AG04450 (cell line): ENCODE measurements at regions not wholly inside any gene's neighbourhood (a gene's known extent, or its start where the extent isn't known, plus 50 kb on each side); places are given as distances from the start of the nearest gene placed in this dataset.

Source experiments
- CTCF ChIA-PET: fragments of 300-600, 350-600 bp; formaldehyde crosslinking; extraction: SDS; loops from one replicate; lab custom pipeline; 2022; ENCODE audit warnings: antibody characterized with exemption, inconsistent platforms; lab: Charles Lee
- POLR2A ChIA-PET: fragments of 350-600 bp; formaldehyde crosslinking; extraction: SDS; loops from one replicate; lab custom pipeline; 2021; ENCODE audit warnings: antibody characterized with exemption, inconsistent platforms; lab: Yijun Ruan, JAX
- DNase-seq: peaks from one replicate; pipeline ENCODE4 v3.0.0-alpha.2; 2011; ENCODE audit warnings: low read depth, low spot score
- H3K27ac ChIP-seq: one replicate; pipeline ENCODE4 v1.5.1; 2012; ENCODE audit warnings: low read depth, low read length, control low read depth
- H3K27me3 ChIP-seq: one replicate; pipeline ENCODE4 v1.6.0; 2012; ENCODE audit warnings: low read length; ENCODE audit not compliant: control insufficient read depth, insufficient read depth
- H3K4me3 ChIP-seq: 2 replicates; pipeline ENCODE4 v1.5.1; 2011; ENCODE audit warnings: mild to moderate bottlenecking, low read depth, low read length, control low read depth
- H3K9me3 ChIP-seq: 2 replicates; pipeline ENCODE4 v1.5.1; 2012; ENCODE audit warnings: low read length; ENCODE audit not compliant: control insufficient read depth, insufficient read depth
- TF ChIP-seq, protein P1 (sequence below): IDR thresholded peaks from 2 replicates; pipeline ENCODE4 v1.5.1; 2011; ENCODE audit warnings: low read depth, low read length, control low read depth, inconsistent platforms

DNA sequence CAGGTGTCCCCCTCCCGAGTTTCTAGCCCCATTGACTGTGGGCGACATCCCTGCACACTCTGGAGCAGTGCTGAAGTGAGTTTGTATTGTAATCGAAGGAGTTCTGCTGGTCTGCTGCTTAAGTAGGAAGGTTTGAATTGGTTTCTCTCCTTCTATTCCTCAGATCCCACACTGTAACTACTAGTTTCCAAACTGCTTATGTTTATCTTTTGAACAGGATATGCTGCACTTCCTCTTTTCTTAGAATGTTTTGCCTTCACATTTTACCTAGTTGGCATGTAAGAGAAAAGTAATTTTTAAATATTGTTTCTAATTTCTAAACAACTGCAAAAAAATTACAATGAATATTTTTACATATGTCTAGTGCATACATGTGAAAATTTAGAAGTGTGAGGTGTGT is 511.8 kb downstream of the KLF12 start:
- ChIA-PET POLR2A (no interaction called here), CTCF (no interaction called here)
- Histone ChIP-seq H3K27ac (no peak overlapping the region), H3K4me3 (no peak overlapping the region), H3K27me3 (no peaks in the 10 kb centered on the region), H3K9me3 (no peaks in the 10 kb centered on the region)
- TF ChIP-seq, protein P1, sequence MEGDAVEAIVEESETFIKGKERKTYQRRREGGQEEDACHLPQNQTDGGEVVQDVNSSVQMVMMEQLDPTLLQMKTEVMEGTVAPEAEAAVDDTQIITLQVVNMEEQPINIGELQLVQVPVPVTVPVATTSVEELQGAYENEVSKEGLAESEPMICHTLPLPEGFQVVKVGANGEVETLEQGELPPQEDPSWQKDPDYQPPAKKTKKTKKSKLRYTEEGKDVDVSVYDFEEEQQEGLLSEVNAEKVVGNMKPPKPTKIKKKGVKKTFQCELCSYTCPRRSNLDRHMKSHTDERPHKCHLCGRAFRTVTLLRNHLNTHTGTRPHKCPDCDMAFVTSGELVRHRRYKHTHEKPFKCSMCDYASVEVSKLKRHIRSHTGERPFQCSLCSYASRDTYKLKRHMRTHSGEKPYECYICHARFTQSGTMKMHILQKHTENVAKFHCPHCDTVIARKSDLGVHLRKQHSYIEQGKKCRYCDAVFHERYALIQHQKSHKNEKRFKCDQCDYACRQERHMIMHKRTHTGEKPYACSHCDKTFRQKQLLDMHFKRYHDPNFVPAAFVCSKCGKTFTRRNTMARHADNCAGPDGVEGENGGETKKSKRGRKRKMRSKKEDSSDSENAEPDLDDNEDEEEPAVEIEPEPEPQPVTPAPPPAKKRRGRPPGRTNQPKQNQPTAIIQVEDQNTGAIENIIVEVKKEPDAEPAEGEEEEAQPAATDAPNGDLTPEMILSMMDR = no peak
- no peak for DNase-seq

DNA sequence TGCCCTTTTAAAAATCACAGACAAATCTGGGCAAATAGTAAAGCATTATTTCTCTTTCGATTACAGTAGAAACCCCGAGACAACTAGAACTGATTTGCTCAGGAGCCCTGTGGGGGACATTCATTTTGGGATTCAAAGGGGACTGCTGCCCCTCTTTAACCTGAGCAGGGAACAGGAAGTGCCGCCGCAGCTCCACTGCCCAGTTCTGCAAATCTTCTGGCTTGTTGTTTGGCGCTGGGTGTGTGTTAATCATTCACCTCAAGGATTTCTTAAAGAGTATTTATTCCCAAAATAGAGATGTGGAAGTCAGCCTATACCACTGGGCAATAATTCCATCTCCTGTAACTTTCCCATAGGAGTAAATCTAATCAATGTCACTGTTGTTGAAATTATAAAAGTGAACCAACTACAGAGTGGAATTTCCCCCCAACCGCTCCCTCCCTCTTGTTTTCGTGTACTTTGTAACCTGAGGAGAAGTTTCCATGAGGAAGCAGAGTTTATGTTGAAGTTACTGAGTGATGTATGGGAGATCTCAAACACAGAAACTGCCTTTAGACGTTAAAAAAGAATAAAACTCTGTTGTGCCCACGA is 515.8 kb downstream of the KLF12 start:
- no peak overlapping the region for H3K27ac ChIP-seq
- no peak overlapping the region for H3K4me3 ChIP-seq
- CTCF ChIA-PET = no interaction called here
- H3K9me3 ChIP-seq = no peaks in the 10 kb centered on the region
- TF ChIP-seq, protein P1 = no peak
- H3K27me3 ChIP-seq = no peaks in the 10 kb centered on the region
- POLR2A ChIA-PET = no interaction called here
- no peak for DNase-seq

DNA sequence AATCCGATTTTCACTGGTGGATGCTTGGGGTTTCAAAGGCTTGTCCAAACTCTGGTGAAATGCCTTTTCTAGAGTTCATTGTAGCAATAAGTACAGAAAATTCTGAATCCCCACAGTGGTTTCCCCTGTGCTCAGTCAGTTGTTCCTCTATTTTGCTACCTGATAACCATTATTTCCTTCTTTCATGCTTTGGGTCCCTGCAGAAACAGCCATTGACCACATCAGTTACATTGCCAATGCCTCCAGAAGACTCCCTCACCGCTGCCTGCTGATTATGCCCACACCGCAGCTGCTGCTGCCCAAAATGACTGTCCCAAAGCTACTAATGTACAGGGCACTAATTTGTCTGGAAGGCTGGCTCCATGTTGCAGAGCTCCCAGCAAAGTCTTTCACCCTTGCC is 517.3 kb downstream of the KLF12 start:
- ChIA-PET CTCF (no interaction called here), POLR2A (no interaction called here)

DNA sequence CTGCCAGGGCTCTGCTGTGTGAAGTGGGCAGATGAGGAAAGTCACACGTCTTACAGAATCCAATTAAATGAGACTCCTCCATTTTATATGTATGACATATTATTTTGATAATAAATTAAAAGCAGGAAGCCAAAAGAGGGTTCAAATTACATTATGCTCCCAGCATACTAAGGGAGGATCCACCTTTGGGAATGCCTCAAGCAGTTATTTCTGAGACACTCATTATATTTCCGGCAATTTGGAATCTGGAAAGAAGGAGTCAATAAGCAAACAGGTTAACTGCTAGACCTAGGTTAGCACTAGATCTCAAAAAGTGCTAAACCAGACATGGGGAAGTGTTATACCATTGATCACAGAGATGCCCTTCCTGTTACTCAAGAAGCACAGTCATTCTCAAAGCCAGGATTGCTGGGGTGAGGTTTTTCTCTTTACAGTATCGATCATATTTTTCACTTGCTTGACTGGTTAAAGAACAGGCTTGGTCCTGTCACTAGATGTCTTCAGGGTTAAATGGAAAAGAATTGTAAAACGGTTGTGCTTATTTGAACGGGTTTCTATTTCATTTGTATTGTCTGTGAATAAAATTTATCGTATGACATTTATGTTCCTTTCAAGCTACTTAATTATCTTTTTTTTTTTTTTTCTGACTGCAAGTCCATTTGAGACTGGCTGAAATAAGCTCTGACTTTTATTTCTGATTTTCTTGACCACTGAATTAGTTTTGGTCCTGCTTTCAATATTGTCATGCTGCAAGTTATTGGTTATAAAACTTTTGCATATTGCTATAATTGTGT is 523.2 kb downstream of the KLF12 start:
- no peaks in the 10 kb centered on the region for H3K9me3 ChIP-seq
- no peaks in the 10 kb centered on the region for H3K27me3 ChIP-seq
- ChIA-PET POLR2A (no interaction called here), CTCF (no interaction called here)
- H3K27ac ChIP-seq = no peak overlapping the region
- DNase-seq = no peak
- TF ChIP-seq, protein P1 = no peak
- no peak overlapping the region for H3K4me3 ChIP-seq

More for the DNA sequence above, 517.3 kb downstream of the KLF12 start:
- DNase-seq = no peak
- TF ChIP-seq, protein P1 = no peak
- Histone ChIP-seq H3K27me3 (no peaks in the 10 kb centered on the region), H3K9me3 (no peaks in the 10 kb centered on the region), H3K4me3 (no peak overlapping the region), H3K27ac (no peak overlapping the region)
